GM12892 (cell line): ENCODE measurements at regions not wholly inside any gene's neighbourhood (a gene's known extent, or its start where the extent isn't known, plus 50 kb on each side); places are given as distances from the start of the nearest gene placed in this dataset.

ENCODE experiments used
- DNase-seq: peaks from one replicate; pipeline ENCODE4 v3.0.0; 2011; ENCODE audit not compliant: insufficient read length
- FAIRE-seq: peaks from 2 replicates; lab custom pipeline; 2011; peaks lifted over from hg19 to GRCh38; lab: Jason Lieb, UNC
- POLR2A ChIP-seq: IDR thresholded peaks from 2 replicates; pipeline ENCODE4 v1.6.1; 2011; ENCODE audit warnings: low read depth, low read length, control low read depth
- POLR2AphosphoS5 ChIP-seq: IDR thresholded peaks from 2 replicates; pipeline ENCODE4 v1.6.1; 2011; ENCODE audit warnings: low read depth, low read length, control low read depth
- TAF1 ChIP-seq: IDR thresholded peaks from 2 replicates; pipeline ENCODE4 v1.6.1; 2011; ENCODE audit warnings: low read depth, mild to moderate bottlenecking, control low read depth, low read length, borderline replicate concordance

DNA sequence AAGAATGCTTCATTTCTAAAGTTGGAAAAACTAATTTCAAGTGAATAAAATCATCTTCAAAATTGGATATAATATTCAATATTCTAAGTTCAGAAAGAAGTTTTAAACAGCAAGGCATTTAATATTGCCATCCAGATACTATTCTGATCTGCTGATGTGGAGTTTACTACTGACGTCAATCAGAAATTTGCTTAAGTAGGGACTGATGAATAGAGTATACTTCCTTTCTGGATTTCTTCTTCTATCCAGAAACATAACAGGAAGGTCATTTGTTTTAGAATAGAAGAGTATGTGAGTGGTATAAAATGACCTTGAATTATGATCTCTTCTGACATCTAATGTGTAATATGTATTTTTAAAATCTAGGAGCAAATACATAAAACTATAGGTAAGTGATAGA is 308.1 kb upstream of the ADGRL2 start:
- no peak for TF ChIP-seq POLR2A
- TF ChIP-seq TAF1 = no peak
- TF ChIP-seq POLR2AphosphoS5 = no peak
- FAIRE-seq = no peak

DNA sequence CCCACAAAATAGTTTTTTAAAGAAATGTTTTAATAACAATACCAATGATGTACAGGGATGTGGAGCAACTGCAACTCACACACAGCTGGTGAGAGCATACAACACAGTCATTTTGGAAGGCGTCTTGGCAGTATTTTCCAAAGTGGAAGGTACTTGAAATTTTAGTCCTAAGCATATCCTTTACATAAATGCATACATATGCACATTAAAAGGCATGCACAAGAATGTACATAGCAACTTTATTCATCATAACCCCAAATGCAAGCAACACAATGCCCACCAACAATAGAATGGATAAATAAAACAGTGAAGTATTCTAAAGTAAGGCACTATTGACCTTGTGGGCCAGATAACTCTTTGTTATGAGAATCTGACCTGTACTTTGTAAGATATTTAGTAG is 310.1 kb upstream of the ADGRL2 start:
- no peak for FAIRE-seq
- DNase-seq = no peak
- TF ChIP-seq TAF1 = no peak
- no peak for TF ChIP-seq POLR2A
- no peak for TF ChIP-seq POLR2AphosphoS5

More for the DNA sequence above, 308.1 kb upstream of the ADGRL2 start:
- DNase-seq = no peak

- no peak for FAIRE-seq
- DNase-seq = no peak
- no peak for TF ChIP-seq TAF1
- no peak for TF ChIP-seq POLR2AphosphoS5
- no peak for TF ChIP-seq POLR2A
Observed at GRCh38 chr1:81489372-81489934, 311.3 kb upstream of the ADGRL2 start.

- DNase-seq (no peak), FAIRE-seq (no peak)
- no peak for TF ChIP-seq POLR2AphosphoS5
- TF ChIP-seq POLR2A = no peak
- no peak for TF ChIP-seq TAF1
Observed at GRCh38 chr1:81484284-81484683, 316.4 kb upstream of the ADGRL2 start.

GRCh38 chr1:81478219-81478618 is 322.5 kb upstream of the ADGRL2 start:
- DNase-seq (no peak), FAIRE-seq (no peak)
- TF ChIP-seq TAF1 = no peak
- TF ChIP-seq POLR2A = no peak
- TF ChIP-seq POLR2AphosphoS5 = no peak

DNA sequence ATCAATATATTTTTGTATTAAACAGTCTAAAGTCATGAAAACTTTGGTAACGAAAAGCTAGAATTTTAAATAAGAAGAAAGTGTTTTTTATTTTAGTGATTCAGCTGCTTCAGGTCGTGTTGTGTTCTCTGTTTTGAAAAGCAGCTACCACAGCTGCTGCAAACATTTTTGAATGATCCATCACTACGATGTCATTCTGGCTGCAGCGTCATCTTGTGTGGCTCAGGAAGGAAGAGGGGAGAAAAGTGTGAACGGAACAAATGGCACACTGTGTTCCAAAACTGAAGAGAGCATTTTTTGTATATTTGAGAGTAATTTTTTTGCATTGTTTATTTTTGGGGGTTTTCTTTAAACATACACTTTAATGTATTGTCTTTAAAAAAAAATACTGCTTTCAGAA is 323.0 kb upstream of the ADGRL2 start:
- TF ChIP-seq TAF1 (no peak), POLR2AphosphoS5 (no peak), POLR2A (no peak)
- DNase-seq = no peak
- no peak for FAIRE-seq

GRCh38 chr1:81472387-81472786 is 328.3 kb upstream of the ADGRL2 start:
- TF ChIP-seq POLR2AphosphoS5 = no peak
- TF ChIP-seq TAF1 = no peak
- TF ChIP-seq POLR2A = no peak
- DNase-seq = no peak
- no peak for FAIRE-seq

- no peak for DNase-seq
- TF ChIP-seq TAF1 = no peak
- no peak for TF ChIP-seq POLR2AphosphoS5
- no peak for TF ChIP-seq POLR2A
- FAIRE-seq = no peak
Observed at GRCh38 chr1:81471255-81471654, 329.5 kb upstream of the ADGRL2 start.

GRCh38 chr1:81470275-81470674 is 330.5 kb upstream of the ADGRL2 start:
- no peak for TF ChIP-seq TAF1
- TF ChIP-seq POLR2A = no peak
- no peak for TF ChIP-seq POLR2AphosphoS5
- DNase-seq (no peak), FAIRE-seq (no peak)

GRCh38 chr1:81467383-81467782 is 333.4 kb upstream of the ADGRL2 start:
- TF ChIP-seq TAF1 (no peak), POLR2A (no peak), POLR2AphosphoS5 (no peak)
- DNase-seq (no peak), FAIRE-seq (no peak)

DNA sequence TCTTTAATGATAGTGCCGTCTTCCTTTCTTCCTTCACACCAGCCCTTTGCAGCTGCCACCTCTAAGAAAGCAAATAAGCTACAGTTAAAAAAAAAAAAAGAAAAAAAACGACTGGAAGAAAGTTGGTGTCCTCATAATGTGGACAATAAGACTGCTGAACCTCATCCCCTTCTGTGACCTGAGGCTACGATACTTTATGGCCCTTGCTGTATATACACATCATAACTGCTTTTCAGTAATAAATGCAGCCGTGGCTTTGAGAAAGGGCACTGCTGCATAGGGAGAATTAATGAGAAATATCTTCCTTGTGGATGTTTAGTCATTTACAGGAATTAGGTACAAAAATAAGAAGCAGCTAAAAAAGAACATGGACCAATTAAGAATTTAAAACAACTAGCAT is 333.8 kb upstream of the ADGRL2 start:
- DNase-seq (no peak), FAIRE-seq (no peak)
- TF ChIP-seq POLR2AphosphoS5 (no peak), TAF1 (no peak), POLR2A (no peak)

GRCh38 chr1:81463936-81464837 is 336.5 kb upstream of the ADGRL2 start:
- TF ChIP-seq POLR2AphosphoS5 (no peak), TAF1 (no peak), POLR2A (no peak)
- DNase-seq = no peak
- FAIRE-seq = no peak
